ENCODE measurements at regions not wholly inside any gene's neighbourhood (a gene's known extent, or its start where the extent isn't known, plus 50 kb on each side); places are given as distances from the start of the nearest gene placed in this dataset.

DNA sequence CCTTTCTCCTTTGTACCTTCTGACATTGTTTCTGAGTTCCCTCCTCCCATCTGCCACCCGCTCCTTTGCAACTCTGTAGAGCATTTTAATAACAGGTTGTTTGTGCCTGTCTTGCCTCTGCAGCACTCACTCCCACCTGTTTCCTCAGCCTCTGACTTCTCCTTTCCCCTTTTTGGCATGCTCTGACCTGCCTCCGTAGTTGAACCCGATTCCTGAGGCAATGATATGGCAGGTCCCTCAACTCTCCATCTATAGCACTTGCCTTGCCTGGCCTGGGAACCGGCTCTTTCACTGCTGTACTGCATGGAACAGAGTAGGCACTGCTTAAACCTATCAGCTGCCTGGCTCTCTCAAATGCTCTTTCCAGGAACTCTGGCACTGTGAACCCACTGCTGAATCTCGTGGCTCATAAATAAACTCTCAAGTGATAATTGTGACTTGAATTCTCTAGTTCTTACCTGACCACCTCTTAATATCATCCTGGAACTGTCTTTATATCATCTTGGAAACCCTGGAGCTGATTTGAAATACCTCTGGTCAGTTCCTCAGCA, 50.3 kb downstream of the UTRN start:
- TF ChIP-seq, protein P1, sequence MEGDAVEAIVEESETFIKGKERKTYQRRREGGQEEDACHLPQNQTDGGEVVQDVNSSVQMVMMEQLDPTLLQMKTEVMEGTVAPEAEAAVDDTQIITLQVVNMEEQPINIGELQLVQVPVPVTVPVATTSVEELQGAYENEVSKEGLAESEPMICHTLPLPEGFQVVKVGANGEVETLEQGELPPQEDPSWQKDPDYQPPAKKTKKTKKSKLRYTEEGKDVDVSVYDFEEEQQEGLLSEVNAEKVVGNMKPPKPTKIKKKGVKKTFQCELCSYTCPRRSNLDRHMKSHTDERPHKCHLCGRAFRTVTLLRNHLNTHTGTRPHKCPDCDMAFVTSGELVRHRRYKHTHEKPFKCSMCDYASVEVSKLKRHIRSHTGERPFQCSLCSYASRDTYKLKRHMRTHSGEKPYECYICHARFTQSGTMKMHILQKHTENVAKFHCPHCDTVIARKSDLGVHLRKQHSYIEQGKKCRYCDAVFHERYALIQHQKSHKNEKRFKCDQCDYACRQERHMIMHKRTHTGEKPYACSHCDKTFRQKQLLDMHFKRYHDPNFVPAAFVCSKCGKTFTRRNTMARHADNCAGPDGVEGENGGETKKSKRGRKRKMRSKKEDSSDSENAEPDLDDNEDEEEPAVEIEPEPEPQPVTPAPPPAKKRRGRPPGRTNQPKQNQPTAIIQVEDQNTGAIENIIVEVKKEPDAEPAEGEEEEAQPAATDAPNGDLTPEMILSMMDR (IDR thresholded peaks at IDR 0.05; ENCODE audit: insufficient read depth, low read length): no peak
- no peak overlapping the region for H3K4me3 ChIP-seq (ENCODE audit: low read depth, low read length)
- no peak for DNase-seq (ENCODE audit: low read depth)

DNA sequence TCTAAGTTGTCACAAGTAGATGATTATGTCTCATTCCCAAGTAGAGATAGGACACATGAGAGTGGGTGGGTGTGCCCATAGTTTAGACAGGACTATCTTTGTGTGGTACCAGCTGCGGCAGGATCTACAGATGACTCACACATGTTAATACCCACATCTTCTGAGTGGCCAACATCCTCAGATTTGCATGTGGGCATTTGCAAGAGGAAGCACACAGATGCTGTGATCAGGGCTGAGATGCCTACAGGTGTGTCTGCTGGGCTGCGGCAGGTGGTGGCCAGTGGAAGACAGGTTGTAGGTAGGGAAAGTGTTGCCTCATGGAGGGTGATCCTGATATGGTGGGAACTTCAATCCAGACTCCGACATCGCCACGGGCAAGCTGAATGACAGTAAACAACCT, 50.8 kb downstream of the UTRN start:
- no peak for DNase-seq (ENCODE audit: low read depth)
- TF ChIP-seq, protein P1 (IDR thresholded peaks at IDR 0.05; ENCODE audit: insufficient read depth, low read length): no peak
- no peak overlapping the region for H3K4me3 ChIP-seq (ENCODE audit: low read depth, low read length)

DNA sequence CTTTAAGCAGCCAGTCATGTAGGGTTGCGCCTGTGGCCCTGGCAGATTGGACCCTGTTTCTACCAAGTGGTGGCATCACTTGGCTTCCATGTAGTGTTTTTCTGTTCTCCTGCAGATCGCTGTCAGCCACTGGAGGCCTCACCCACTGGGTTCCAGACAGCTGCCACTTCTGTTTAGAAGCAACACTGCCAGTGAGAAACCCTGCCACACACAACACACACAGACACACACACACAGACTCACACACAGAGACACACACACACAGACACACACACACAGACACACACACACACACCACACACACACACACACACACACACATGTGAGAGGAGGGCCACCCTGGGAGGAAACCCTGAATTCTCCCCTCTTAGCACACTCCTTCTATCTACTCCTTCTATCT, 51.8 kb downstream of the UTRN start:
- no peak for DNase-seq (ENCODE audit: low read depth)
- TF ChIP-seq, protein P1 (IDR thresholded peaks at IDR 0.05; ENCODE audit: insufficient read depth, low read length): no peak
- H3K4me3 ChIP-seq (ENCODE audit: low read depth, low read length): no peak overlapping the region

DNA sequence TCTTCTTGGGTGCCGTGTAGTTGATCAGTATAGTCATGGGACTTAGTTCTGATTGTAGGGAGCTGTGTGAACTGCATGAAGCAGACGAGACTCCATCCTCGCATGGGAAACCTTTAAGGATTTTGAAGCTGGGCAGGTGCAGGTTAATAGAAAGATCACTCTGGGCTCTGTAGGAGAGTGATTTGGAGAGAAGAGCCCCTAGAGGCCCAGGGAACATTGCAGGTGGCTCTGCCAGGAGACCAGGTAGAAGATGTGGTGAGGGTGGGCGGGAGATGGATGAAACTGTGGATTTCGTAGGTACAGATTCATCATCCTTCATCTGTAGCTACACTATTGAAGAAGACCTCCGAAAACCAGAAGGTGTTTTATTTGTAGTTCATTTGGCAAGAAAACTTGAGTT, 53.3 kb downstream of the UTRN start:
- H3K4me3 ChIP-seq (ENCODE audit: low read depth, low read length): no peak overlapping the region
- no peak for DNase-seq (ENCODE audit: low read depth)
- TF ChIP-seq, protein P1 (IDR thresholded peaks at IDR 0.05; ENCODE audit: insufficient read depth, low read length): no peak

DNA sequence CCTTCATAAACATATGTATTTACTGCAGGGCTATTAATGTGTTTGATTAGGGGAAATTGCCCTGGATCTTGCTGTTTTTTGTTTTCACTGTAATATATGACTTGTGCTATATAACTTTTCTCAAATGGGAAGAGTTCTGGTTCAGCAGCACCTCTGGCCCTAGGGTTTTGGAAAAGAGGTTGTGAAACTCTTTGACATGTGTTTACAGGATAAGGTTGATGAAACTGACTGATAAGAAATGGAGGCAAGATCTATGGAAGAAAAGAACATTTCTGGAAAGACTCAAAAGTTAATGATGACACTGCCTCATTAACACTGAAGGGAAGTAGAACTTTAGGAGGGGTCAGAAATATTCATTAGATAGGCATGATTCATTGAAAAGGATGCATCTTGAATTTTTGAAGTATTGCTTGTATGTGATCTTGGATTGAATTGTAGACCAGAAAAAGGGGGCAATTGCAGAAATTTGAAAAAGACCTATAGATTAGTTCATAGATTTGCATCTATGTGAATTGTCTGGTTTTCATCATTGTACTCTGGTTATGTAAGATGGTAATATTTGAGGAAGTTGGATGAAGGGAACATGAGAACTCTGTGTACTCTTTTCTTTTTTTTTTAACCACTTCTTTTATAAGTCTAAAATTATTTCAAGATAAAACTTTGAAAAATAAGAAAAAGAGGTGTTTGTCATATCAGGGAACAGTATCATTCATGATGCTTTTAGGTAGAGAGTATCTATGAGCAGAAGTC, 54.0 kb downstream of the UTRN start:
- no peak overlapping the region for H3K4me3 ChIP-seq (ENCODE audit: low read depth, low read length)
- no peak for DNase-seq (ENCODE audit: low read depth)
- TF ChIP-seq, protein P1 (IDR thresholded peaks at IDR 0.05; ENCODE audit: insufficient read depth, low read length): no peak

DNA sequence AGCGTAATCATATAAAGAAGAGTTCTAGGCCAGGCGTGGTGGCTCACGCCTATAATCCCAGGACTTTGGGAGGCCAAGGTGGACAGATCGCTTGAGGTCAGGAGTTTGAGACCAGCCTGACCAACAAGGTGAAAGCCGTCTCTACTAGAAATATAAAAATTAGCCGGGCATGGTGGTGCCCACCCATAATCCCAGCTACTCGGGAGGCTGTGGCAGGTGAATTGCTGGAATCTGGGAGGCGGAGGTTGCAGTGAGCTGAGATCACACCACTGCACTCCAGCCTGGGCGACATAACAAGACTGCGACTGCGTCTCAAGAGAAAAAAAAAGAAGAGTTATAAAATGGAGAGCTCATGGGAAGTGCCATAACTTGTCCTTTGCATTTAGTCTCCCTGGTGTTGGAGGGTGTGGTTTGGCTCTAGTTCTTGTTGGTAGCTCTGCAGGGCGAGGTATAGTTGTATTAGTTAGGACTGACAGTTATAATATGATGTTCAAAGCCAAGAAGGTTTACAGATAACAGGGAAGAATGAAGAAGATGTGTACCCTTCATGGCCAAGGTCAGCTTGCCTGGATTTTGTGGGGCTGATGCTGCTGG, 54.8 kb downstream of the UTRN start:
- no peak for DNase-seq (ENCODE audit: low read depth)
- TF ChIP-seq, protein P1 (IDR thresholded peaks at IDR 0.05; ENCODE audit: insufficient read depth, low read length): no peak
- H3K4me3 ChIP-seq (ENCODE audit: low read depth, low read length): no peak overlapping the region

Data from fibroblast of the aortic adventitia (primary cell).